Esophagus muscularis mucosa (tissue), 4 donors: ENCODE measurements at regions not wholly inside any gene's neighbourhood (a gene's known extent, or its start where the extent isn't known, plus 50 kb on each side); places are given as distances from the start of the nearest gene placed in this dataset.
A peak's percentile ranks its signal among the peaks of the same experiment; 100 is the strongest.

Experiments used
- DNase-seq: peaks from one replicate; pipeline ENCODE4 v3.0.0-alpha.2; 2017; ENCODE audit errors: extremely low spot score
- H3K27ac ChIP-seq, 4 donors: fragments of 200-600 bp; sonication (generic); replicated peaks in 1 of 4; 1 replicate in 3 of 4; 2 replicates in 1 of 4; pipeline ENCODE4 v1.5.1; 2016 to 2019; ENCODE audit warnings: mild to moderate bottlenecking in 1 of 4
- H3K27me3 ChIP-seq, 4 donors: fragments of 200-600 bp; sonication (generic); one replicate each; pipeline versions ENCODE4 v1.5.1 to v1.6.0; 2016 to 2019
- H3K36me3 ChIP-seq, 4 donors: fragments of 200-600 bp; sonication (generic); one replicate each; pipeline ENCODE4 v1.5.1; 2016 to 2019
- H3K4me1 ChIP-seq, 4 donors: fragments of 200-600 bp; sonication (generic); one replicate each; pipeline ENCODE4 v1.5.1; 2016 to 2019
- H3K4me3 ChIP-seq, 4 donors: fragments of 200-600 bp; sonication (generic); 1 replicate in 2 of 4; 2 replicates in 2 of 4; pipeline ENCODE4 v1.5.1; 2016 to 2019; ENCODE audit warnings: mild to moderate bottlenecking in 4 of 4, moderate library complexity in 1 of 4
- H3K9me3 ChIP-seq, 4 donors: fragments of 200-600 bp; sonication (generic); 1 replicate in 3 of 4; 2 replicates in 1 of 4; pipeline ENCODE4 v1.5.1; 2016 to 2019
- CTCF ChIP-seq, 3 experiments: fragments of 200-600 bp in 2 of 3; fragments of 450-650 bp in 1 of 3; sonication (generic) in 2 of 3; IDR thresholded peaks; one replicate each; pipeline ENCODE4 v1.5.1; 2017 to 2019; ENCODE audit warnings: antibody characterized with exemption in 3 of 3, mild to moderate bottlenecking in 2 of 3, moderate library complexity in 1 of 3
- EP300 ChIP-seq: sonication (generic); formaldehyde crosslinking; IDR thresholded peaks from one replicate; pipeline ENCODE4 v1.6.1; 2017; ENCODE audit warnings: antibody characterized with exemption
- POLR2A ChIP-seq: fragments of 450-650 bp; IDR thresholded peaks from one replicate; pipeline ENCODE4 v1.6.1; 2017; ENCODE audit warnings: antibody characterized with exemption, moderate library complexity, mild to moderate bottlenecking, low read depth
- POLR2AphosphoS5 ChIP-seq, 2 donors: sonication (generic); formaldehyde crosslinking; IDR thresholded peaks; one replicate each; pipeline ENCODE4 v1.6.1; 2017; ENCODE audit warnings: antibody characterized with exemption in 2 of 2
- WGBS: methylation state at CpG from one replicate; pipeline ENCODE4 v1.1.5; 2018; 5-methylcytosine and 5-hydroxymethylcytosine counted together
- intact Hi-C: fragments of 100-400 bp; cut with DNase I; formaldehyde crosslinking; loops from one replicate; pipeline ENCODE4 v1.15.1; 2023

GRCh38 chr14:80364274-80364673 lies 153.0 kb upstream of the DIO2 start:
- 68% methylated on average over 1 of the region's 1 CpG for WGBS
- Histone ChIP-seq H3K4me3 (no peak overlapping the region), H3K27ac (no peak overlapping the region), H3K27me3 (no peaks in the 10 kb centered on the region), H3K9me3 (peaks cover 0 to 4% (median 2%) of the 10 kb centered on the region in 4 donors), H3K36me3 (no peaks in the 10 kb centered on the region), H3K4me1 (no peaks in the 10 kb centered on the region)
- no peak for TF ChIP-seq POLR2AphosphoS5 (IDR thresholded peaks at IDR 0.05)
- no peak for TF ChIP-seq POLR2A
- TF ChIP-seq CTCF (IDR thresholded peaks at IDR 0.05) = peak in 1 of 3 experiments; percentile 30
- intact Hi-C loops = no loop called here
- no peak for DNase-seq

GRCh38 chr14:80358112-80358511 lies 146.8 kb upstream of the DIO2 start:
- WGBS = 87% methylated on average over 5 of the region's 5 CpGs
- TF ChIP-seq POLR2A (no peak), EP300 (no peak), CTCF (IDR thresholded peaks at IDR 0.05) (no peak), POLR2AphosphoS5 (IDR thresholded peaks at IDR 0.05) (no peak)
- H3K27me3 ChIP-seq = no peaks in the 10 kb centered on the region
- H3K36me3 ChIP-seq = no peaks in the 10 kb centered on the region
- no peak for DNase-seq
- peaks cover 0 to 3% (median under 1%) of the 10 kb centered on the region in 4 donors for H3K9me3 ChIP-seq
- intact Hi-C loops = no loop called here
- no peaks in the 10 kb centered on the region for H3K4me1 ChIP-seq
- no peak overlapping the region for H3K27ac ChIP-seq
- no peak overlapping the region for H3K4me3 ChIP-seq

- 91% methylated on average over 2 of the region's 2 CpGs for WGBS
- Histone ChIP-seq H3K9me3 (no peaks in the 10 kb centered on the region), H3K36me3 (no peaks in the 10 kb centered on the region), H3K27me3 (no peaks in the 10 kb centered on the region), H3K4me3 (no peak overlapping the region), H3K4me1 (peaks cover 0 to 10% (median 5%) of the 10 kb centered on the region in 4 donors), H3K27ac (no peak overlapping the region)
- no peak for DNase-seq
- intact Hi-C loops = no loop called here
- peak in 1 of 3 experiments; percentile 5 for TF ChIP-seq CTCF (IDR thresholded peaks at IDR 0.05)
- no peak for TF ChIP-seq POLR2AphosphoS5 (IDR thresholded peaks at IDR 0.05)
- no peak for TF ChIP-seq EP300
Measured at GRCh38 chr14:80356413-80356812, 145.1 kb upstream of the DIO2 start.

GRCh38 chr14:80354860-80355581 lies 143.7 kb upstream of the DIO2 start:
- H3K4me1 ChIP-seq = peaks cover 0 to 10% (median 5%) of the 10 kb centered on the region in 4 donors
- no peak overlapping the region for H3K4me3 ChIP-seq
- intact Hi-C loops = no loop called here
- no peaks in the 10 kb centered on the region for H3K9me3 ChIP-seq
- no peaks in the 10 kb centered on the region for H3K27me3 ChIP-seq
- H3K27ac ChIP-seq = no peak overlapping the region
- 71% methylated on average over 6 of the region's 6 CpGs for WGBS
- TF ChIP-seq POLR2AphosphoS5 (IDR thresholded peaks at IDR 0.05) (no peak), EP300 (no peak), POLR2A (no peak), CTCF (IDR thresholded peaks at IDR 0.05) (no peak)
- H3K36me3 ChIP-seq = no peaks in the 10 kb centered on the region
- no peak for DNase-seq

- no peaks in the 10 kb centered on the region for H3K27me3 ChIP-seq
- peaks cover 0 to 10% (median 5%) of the 10 kb centered on the region in 4 donors for H3K4me1 ChIP-seq
- intact Hi-C loops = no loop called here
- DNase-seq = no peak
- H3K4me3 ChIP-seq = no peak overlapping the region
- H3K36me3 ChIP-seq = no peaks in the 10 kb centered on the region
- TF ChIP-seq POLR2AphosphoS5 (IDR thresholded peaks at IDR 0.05) = no peak
- no peak for TF ChIP-seq EP300
- TF ChIP-seq POLR2A = no peak
- TF ChIP-seq CTCF (IDR thresholded peaks at IDR 0.05) = no peak
- WGBS = 89% methylated on average over 1 of the region's 1 CpG
- no peaks in the 10 kb centered on the region for H3K9me3 ChIP-seq
- H3K27ac ChIP-seq = no peak overlapping the region
Measured at GRCh38 chr14:80352471-80352870, 141.2 kb upstream of the DIO2 start.
